ENCODE measurements at regions not wholly inside any gene's neighbourhood (a gene's known extent, or its start where the extent isn't known, plus 50 kb on each side); places are given as distances from the start of the nearest gene placed in this dataset.
"Not testable (repeated sequence)": the region's sequence is repeated elsewhere in the genome, so short reads cannot be mapped to it uniquely, and the experiment has no call there.

- no peaks in the 10 kb centered on the region for H3F3A ChIP-seq (ENCODE audit: low read length, unreplicated experiment)
- DNase-seq (no peak), ATAC-seq (no peak)
- no peaks in the 10 kb centered on the region for H3K27me3 ChIP-seq (ENCODE audit: low read length)
- CTCF ChIA-PET = no interaction called here
- intact Hi-C loops (cut with micrococcal nuclease) = no loop called here
- H4K20me1 ChIP-seq (ENCODE audit: low read length) = no peaks in the 10 kb centered on the region
- no peak overlapping the region for H3K4me2 ChIP-seq (ENCODE audit: low read length)
- BruUV-seq (replicated peaks) = no TSS peak
- H3K9ac ChIP-seq (ENCODE audit: low read length) = no peak overlapping the region
- POLR2A ChIA-PET (ENCODE audit: unreplicated experiment) = no interaction called here
- TF ChIP-seq EZH2phosphoT487 (IDR thresholded peaks at IDR 0.05; ENCODE audit: borderline replicate concordance, low read length) (no peak), EZH2 (IDR thresholded peaks at IDR 0.05; ENCODE audit: low read length, unreplicated experiment) (no peak)
- TF ChIP-seq, protein P1, sequence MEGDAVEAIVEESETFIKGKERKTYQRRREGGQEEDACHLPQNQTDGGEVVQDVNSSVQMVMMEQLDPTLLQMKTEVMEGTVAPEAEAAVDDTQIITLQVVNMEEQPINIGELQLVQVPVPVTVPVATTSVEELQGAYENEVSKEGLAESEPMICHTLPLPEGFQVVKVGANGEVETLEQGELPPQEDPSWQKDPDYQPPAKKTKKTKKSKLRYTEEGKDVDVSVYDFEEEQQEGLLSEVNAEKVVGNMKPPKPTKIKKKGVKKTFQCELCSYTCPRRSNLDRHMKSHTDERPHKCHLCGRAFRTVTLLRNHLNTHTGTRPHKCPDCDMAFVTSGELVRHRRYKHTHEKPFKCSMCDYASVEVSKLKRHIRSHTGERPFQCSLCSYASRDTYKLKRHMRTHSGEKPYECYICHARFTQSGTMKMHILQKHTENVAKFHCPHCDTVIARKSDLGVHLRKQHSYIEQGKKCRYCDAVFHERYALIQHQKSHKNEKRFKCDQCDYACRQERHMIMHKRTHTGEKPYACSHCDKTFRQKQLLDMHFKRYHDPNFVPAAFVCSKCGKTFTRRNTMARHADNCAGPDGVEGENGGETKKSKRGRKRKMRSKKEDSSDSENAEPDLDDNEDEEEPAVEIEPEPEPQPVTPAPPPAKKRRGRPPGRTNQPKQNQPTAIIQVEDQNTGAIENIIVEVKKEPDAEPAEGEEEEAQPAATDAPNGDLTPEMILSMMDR (conservative IDR thresholded peaks at IDR 0.05; ENCODE audit: low read depth, low read length) = no peak
- H3K4me3 ChIP-seq (ENCODE audit: low read length) = no peak overlapping the region
- no peaks in the 10 kb centered on the region for H3K36me3 ChIP-seq (ENCODE audit: low read depth, low read length)
- H3K79me2 ChIP-seq (ENCODE audit: low read length) = no peaks in the 10 kb centered on the region
- H3K27ac ChIP-seq (ENCODE audit: low read length) = no peak overlapping the region
- H3K9me2 ChIP-seq (replicated peaks; ENCODE audit: low read length) = no peaks in the 10 kb centered on the region
- peaks cover 10% of the 10 kb centered on the region; the same call in 1 of the 2 replicates for H3K9me3 ChIP-seq (ENCODE audit: low read length)
- no peaks in the 10 kb centered on the region for H3K4me1 ChIP-seq (ENCODE audit: insufficient read depth, low read length)
- H2AFZ ChIP-seq (ENCODE audit: low read length) = no peak overlapping the region
These were observed 699.1 kb downstream of the FAM181B start for GRCh38 chr11:82034527-82034926.

DNA sequence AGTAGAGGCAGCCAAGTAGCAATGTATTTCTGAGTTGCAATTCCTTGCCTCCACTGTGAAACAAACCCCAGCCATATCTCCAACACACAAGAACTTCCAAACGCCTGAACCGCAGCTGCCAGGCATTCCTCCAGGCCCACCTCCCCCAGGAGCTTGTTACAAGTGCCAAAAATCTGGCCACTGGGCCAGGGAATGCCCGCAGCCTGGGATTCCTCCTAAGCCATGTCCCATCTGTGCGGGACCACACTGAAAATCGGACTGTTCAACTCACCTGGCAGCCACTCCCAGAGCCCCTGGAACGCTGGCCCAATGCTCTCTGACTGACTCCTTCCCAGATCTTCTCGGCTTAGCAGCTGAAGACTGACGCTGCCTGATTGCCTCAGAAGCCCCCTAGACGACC lies 706.3 kb downstream of the FAM181B start:
- H3K36me3 ChIP-seq (ENCODE audit: low read depth, low read length); H3K9me2 ChIP-seq (replicated peaks; ENCODE audit: low read length); intact Hi-C loops (cut with micrococcal nuclease); H3K27ac ChIP-seq (ENCODE audit: low read length); CTCF ChIA-PET; H3K79me2 ChIP-seq (ENCODE audit: low read length); BruUV-seq (replicated peaks); POLR2A ChIA-PET (ENCODE audit: unreplicated experiment); H3K4me2 ChIP-seq (ENCODE audit: low read length); H4K20me1 ChIP-seq (ENCODE audit: low read length); H3K4me1 ChIP-seq (ENCODE audit: insufficient read depth, low read length); H3K27me3 ChIP-seq (ENCODE audit: low read length); DNase-seq; H3K4me3 ChIP-seq (ENCODE audit: low read length); ATAC-seq; H3F3A ChIP-seq (ENCODE audit: low read length, unreplicated experiment); H3K9ac ChIP-seq (ENCODE audit: low read length); H3K9me3 ChIP-seq (ENCODE audit: low read length); H2AFZ ChIP-seq (ENCODE audit: low read length): not testable (repeated sequence)

DNA sequence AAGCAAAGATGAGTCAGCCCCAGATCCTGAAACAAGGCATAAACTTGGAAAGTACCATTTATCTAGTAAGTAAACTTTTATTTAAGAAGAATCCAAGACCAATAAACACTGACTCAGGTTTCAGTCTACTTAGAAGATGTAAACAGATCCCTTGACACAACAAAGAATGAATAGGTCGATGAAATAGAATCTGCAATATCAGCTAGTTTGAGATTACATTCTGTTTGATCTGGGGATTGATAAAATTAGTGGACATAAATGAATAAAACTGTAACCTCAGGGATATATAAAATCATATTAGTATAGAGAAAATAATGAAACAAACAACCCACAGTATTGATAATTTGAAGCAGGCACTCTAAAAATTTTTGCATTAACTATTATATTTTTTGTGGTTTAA lies 708.9 kb downstream of the FAM181B start:
- no peaks in the 10 kb centered on the region for H3K4me1 ChIP-seq (ENCODE audit: insufficient read depth, low read length)
- H3K9me2 ChIP-seq (replicated peaks; ENCODE audit: low read length) = no peaks in the 10 kb centered on the region
- no peak overlapping the region for H3K4me2 ChIP-seq (ENCODE audit: low read length)
- H3K27me3 ChIP-seq (ENCODE audit: low read length) = no peaks in the 10 kb centered on the region
- TF ChIP-seq EZH2phosphoT487 (IDR thresholded peaks at IDR 0.05; ENCODE audit: borderline replicate concordance, low read length) (no peak), EZH2 (IDR thresholded peaks at IDR 0.05; ENCODE audit: low read length, unreplicated experiment) (no peak)
- TF ChIP-seq, protein P1 (conservative IDR thresholded peaks at IDR 0.05; ENCODE audit: low read depth, low read length) = no peak
- H3K79me2 ChIP-seq (ENCODE audit: low read length) = no peaks in the 10 kb centered on the region
- peaks cover 15% of the 10 kb centered on the region for H3K9me3 ChIP-seq (ENCODE audit: low read length)
- no peaks in the 10 kb centered on the region for H3K36me3 ChIP-seq (ENCODE audit: low read depth, low read length)
- intact Hi-C loops (cut with micrococcal nuclease) = no loop called here
- H3K9ac ChIP-seq (ENCODE audit: low read length) = no peak overlapping the region
- ChIA-PET POLR2A (ENCODE audit: unreplicated experiment) (no interaction called here), CTCF (no interaction called here)
- no peak overlapping the region for H2AFZ ChIP-seq (ENCODE audit: low read length)
- no peak overlapping the region for H3K4me3 ChIP-seq (ENCODE audit: low read length)
- no TSS peak for BruUV-seq (replicated peaks)
- no peak for ATAC-seq
- H3F3A ChIP-seq (ENCODE audit: low read length, unreplicated experiment) = no peaks in the 10 kb centered on the region
- no peaks in the 10 kb centered on the region for H4K20me1 ChIP-seq (ENCODE audit: low read length)
- H3K27ac ChIP-seq (ENCODE audit: low read length) = no peak overlapping the region
- no peak for DNase-seq

All from PC-3 (cell line).